ENCODE measurements at regions not wholly inside any gene's neighbourhood (a gene's known extent, or its start where the extent isn't known, plus 50 kb on each side); places are given as distances from the start of the nearest gene placed in this dataset.

GRCh38 chr20:43833511-43834395 lies 80.9 kb upstream of the TOX2 start:
- TF ChIP-seq CTCF (IDR thresholded peaks at IDR 0.05) (no peak), POLR2AphosphoS5 (IDR thresholded peaks at IDR 0.05; ENCODE audit: low read depth, low read length) (no peak), TCF7L2 (IDR thresholded peaks at IDR 0.05; ENCODE audit: low read depth, low read length) (no peak)

All from Panc1 (cell line).